ENCODE measurements at regions not wholly inside any gene's neighbourhood (a gene's known extent, or its start where the extent isn't known, plus 50 kb on each side); places are given as distances from the start of the nearest gene placed in this dataset.

DNA sequence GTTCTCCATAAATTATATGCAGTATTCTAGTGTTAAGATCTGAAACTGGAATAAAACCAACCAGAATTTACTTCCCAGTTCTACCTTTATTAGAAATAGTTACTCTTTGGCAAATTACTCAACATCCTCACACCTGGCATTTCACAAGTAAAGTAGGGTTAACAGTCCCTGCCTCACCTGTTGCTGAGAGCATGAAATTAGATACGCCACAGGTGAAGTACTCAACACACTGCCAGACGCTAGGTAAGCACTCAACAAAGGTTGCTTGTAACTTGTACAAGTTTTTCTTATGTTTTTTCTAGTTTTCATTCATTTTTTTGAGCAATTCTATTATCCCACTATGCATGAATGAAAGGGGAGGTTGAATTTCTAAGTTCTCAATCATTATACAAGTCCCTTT, 267.6 kb upstream of the ARHGAP42 start:
- no peak for TF ChIP-seq POLR2A (IDR thresholded peaks at IDR 0.05)
- TF ChIP-seq, protein P1, sequence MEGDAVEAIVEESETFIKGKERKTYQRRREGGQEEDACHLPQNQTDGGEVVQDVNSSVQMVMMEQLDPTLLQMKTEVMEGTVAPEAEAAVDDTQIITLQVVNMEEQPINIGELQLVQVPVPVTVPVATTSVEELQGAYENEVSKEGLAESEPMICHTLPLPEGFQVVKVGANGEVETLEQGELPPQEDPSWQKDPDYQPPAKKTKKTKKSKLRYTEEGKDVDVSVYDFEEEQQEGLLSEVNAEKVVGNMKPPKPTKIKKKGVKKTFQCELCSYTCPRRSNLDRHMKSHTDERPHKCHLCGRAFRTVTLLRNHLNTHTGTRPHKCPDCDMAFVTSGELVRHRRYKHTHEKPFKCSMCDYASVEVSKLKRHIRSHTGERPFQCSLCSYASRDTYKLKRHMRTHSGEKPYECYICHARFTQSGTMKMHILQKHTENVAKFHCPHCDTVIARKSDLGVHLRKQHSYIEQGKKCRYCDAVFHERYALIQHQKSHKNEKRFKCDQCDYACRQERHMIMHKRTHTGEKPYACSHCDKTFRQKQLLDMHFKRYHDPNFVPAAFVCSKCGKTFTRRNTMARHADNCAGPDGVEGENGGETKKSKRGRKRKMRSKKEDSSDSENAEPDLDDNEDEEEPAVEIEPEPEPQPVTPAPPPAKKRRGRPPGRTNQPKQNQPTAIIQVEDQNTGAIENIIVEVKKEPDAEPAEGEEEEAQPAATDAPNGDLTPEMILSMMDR (IDR thresholded peaks at IDR 0.05) = no peak
- no peak for TF ChIP-seq EP300 (IDR thresholded peaks at IDR 0.05)
